ENCODE measurements at regions not wholly inside any gene's neighbourhood (a gene's known extent, or its start where the extent isn't known, plus 50 kb on each side); places are given as distances from the start of the nearest gene placed in this dataset.

GRCh38 chr21:27212441-27212840 is 245.6 kb upstream of the ADAMTS5 start:
- no peak for TF ChIP-seq POLR2A (IDR thresholded peaks at IDR 0.05; ENCODE audit: low read length)
- no peak for TF ChIP-seq GATA1 (IDR thresholded peaks at IDR 0.05; ENCODE audit: low read depth, low read length)
